Gastroesophageal sphincter (tissue), 4 donors: ENCODE measurements at regions not wholly inside any gene's neighbourhood (a gene's known extent, or its start where the extent isn't known, plus 50 kb on each side); places are given as distances from the start of the nearest gene placed in this dataset.
A peak's percentile ranks its signal among the peaks of the same experiment; 100 is the strongest.

ENCODE experiments used
- ATAC-seq: fragments of 150-250 bp; one replicate; pipeline ENCODE4 v1.9.1; 2016; ENCODE audit warnings: mild to moderate bottlenecking, moderate library complexity
- H3K27ac ChIP-seq, 4 donors: fragments of 200-600 bp; sonication (generic) in 3 of 4; 1 replicate in 3 of 4; 2 replicates in 1 of 4; pipeline ENCODE4 v1.5.1; 2016 to 2019
- H3K27me3 ChIP-seq: fragments of 200-600 bp; sonication (generic); one replicate; pipeline ENCODE4 v1.5.1; 2019
- H3K36me3 ChIP-seq, 2 donors: fragments of 200-600 bp; sonication (generic); one replicate each; pipeline ENCODE4 v1.5.1; 2019; ENCODE audit warnings: control low read depth in 1 of 2
- H3K4me1 ChIP-seq, 3 donors: fragments of 200-600 bp; sonication (generic); 1 replicate in 2 of 3; 2 replicates in 1 of 3; pipeline ENCODE4 v1.5.1; 2016 to 2019; ENCODE audit warnings: control low read depth in 2 of 3
- H3K4me3 ChIP-seq, 2 donors: fragments of 200-600 bp; sonication (generic); one replicate each; pipeline ENCODE4 v1.5.1; 2019; ENCODE audit warnings: mild to moderate bottlenecking in 1 of 2, moderate library complexity in 1 of 2
- H3K9me3 ChIP-seq, 3 donors: fragments of 200-600 bp; sonication (generic); one replicate each; pipeline ENCODE4 v1.5.1; 2017 to 2019; ENCODE audit warnings: control low read depth in 2 of 3
- EP300 ChIP-seq: sonication (generic); formaldehyde crosslinking; IDR thresholded peaks from one replicate; pipeline ENCODE4 v1.6.1; 2017; ENCODE audit warnings: antibody characterized with exemption, mild to moderate bottlenecking
- POLR2A ChIP-seq, 2 donors: fragments of 450-650 bp; IDR thresholded peaks; one replicate each; pipeline ENCODE4 v1.6.1; 2017; ENCODE audit warnings: antibody characterized with exemption in 2 of 2, mild to moderate bottlenecking in 2 of 2, moderate library complexity in 1 of 2
- POLR2AphosphoS5 ChIP-seq: sonication (generic); formaldehyde crosslinking; IDR thresholded peaks from one replicate; pipeline ENCODE4 v1.6.1; 2017; ENCODE audit warnings: antibody characterized with exemption
- WGBS, 2 donors: methylation state at CpG; one replicate each; pipeline ENCODE4 v1.1.5; 2018; ENCODE audit warnings: low coverage in 1 of 2; 5-methylcytosine and 5-hydroxymethylcytosine counted together
- TF ChIP-seq, protein P1 (sequence below), 4 experiments: fragments of 200-600 bp in 2 of 4; fragments of 450-650 bp in 2 of 4; sonication (generic) in 1 of 4; IDR thresholded peaks; one replicate each; pipeline ENCODE4 v1.5.1; 2017 to 2019; ENCODE audit warnings: antibody characterized with exemption in 4 of 4, mild to moderate bottlenecking in 2 of 4, moderate library complexity in 2 of 4

DNA sequence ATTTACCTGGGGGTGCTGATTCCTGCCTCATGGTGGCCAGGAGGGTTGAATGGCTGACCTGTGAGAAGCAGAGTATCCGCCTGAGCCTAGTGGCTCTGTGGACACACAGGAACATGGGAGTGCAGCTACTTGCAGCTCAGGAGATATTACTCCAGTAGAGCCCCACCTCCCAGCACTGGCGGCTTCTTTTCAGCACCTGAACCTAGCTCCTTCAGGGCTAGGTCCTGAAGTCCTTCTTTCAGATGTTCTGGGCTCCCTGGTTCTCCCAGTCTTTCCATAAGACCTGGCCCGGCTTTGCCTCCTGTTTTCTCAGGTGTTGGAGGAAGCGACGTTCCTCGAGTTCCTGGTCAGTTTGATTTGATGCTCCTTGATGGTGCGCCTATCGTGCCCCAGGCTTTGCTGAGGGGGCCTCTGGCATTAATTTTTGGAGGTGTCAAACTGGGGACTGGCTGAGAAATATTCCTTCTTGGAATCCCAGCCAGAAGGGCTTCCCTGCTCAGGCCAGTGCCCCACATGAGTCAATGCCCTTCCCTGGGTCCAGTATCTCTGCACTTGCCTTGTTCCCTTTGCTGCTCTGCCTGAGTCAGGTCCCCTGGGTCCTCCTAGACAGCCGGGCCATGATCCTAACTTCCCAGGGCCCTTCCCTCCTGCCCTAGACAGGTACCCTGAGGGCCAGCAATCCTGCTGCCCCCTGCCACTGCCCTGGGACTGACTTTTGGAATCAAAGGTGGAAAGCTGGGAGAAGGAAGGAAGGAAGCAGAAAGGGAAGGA, 110.7 kb upstream of the HAAO start:
- Histone ChIP-seq H3K36me3 (no peaks in the 10 kb centered on the region), H3K9me3 (no peaks in the 10 kb centered on the region), H3K27ac (peak overlapping the region in 3 of 4 donors; percentile 86 to 90 (median 87)), H3K4me3 (no peak overlapping the region), H3K27me3 (no peaks in the 10 kb centered on the region), H3K4me1 (peaks cover 14 to 73% (median 40%) of the 10 kb centered on the region in 3 donors)
- ATAC-seq, result no peak
- TF ChIP-seq POLR2A (IDR thresholded peaks at IDR 0.05) (no peak), POLR2AphosphoS5 (no peak), EP300 (no peak)
- TF ChIP-seq, protein P1, sequence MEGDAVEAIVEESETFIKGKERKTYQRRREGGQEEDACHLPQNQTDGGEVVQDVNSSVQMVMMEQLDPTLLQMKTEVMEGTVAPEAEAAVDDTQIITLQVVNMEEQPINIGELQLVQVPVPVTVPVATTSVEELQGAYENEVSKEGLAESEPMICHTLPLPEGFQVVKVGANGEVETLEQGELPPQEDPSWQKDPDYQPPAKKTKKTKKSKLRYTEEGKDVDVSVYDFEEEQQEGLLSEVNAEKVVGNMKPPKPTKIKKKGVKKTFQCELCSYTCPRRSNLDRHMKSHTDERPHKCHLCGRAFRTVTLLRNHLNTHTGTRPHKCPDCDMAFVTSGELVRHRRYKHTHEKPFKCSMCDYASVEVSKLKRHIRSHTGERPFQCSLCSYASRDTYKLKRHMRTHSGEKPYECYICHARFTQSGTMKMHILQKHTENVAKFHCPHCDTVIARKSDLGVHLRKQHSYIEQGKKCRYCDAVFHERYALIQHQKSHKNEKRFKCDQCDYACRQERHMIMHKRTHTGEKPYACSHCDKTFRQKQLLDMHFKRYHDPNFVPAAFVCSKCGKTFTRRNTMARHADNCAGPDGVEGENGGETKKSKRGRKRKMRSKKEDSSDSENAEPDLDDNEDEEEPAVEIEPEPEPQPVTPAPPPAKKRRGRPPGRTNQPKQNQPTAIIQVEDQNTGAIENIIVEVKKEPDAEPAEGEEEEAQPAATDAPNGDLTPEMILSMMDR (IDR thresholded peaks at IDR 0.05), result no peak
- 80 to 87% methylated on average over 1 to 4 of the region's 9 CpGs for WGBS, 2 donors

DNA sequence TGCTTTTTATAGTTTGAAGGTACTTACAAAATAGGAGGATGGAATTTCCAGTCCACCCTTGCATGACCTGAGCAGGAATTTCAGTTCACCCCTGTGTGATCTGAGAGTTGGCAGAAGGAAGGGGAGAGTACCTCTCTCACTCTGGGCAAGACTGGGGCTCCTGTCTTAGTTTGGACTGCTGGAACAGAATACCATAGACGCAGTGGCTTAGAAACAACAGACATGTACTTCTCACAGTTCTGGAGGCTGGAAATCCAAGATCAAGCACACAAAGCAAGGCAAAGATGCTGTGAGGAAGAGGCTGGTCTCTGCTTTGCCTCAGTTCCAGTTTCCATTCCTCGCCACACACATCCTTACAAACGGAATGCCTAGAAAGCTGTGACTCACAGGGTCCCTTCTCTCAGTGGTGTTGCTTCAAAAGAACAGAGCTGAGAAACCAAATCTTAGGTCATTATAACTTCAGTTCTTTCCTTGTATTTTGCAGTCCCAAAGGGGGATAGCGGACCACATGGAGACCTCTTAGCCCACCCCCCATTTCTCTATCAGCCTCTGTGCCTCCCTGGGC, 108.8 kb upstream of the HAAO start:
- peaks cover 5 to 70% (median 23%) of the 10 kb centered on the region in 3 donors for H3K4me1 ChIP-seq
- no peaks in the 10 kb centered on the region for H3K9me3 ChIP-seq
- no peaks in the 10 kb centered on the region for H3K36me3 ChIP-seq
- H3K27ac ChIP-seq, result peak overlapping the region in 3 of 4 donors; percentile 57 to 67 (median 63)
- no peak overlapping the region for H3K4me3 ChIP-seq
- no peaks in the 10 kb centered on the region for H3K27me3 ChIP-seq
- TF ChIP-seq POLR2AphosphoS5 (no peak), EP300 (no peak), POLR2A (IDR thresholded peaks at IDR 0.05) (no peak)
- TF ChIP-seq, protein P1 (IDR thresholded peaks at IDR 0.05), result no peak
- no peak for ATAC-seq
- WGBS, 2 donors, result 47 to 51% methylated on average over 4 of the region's 4 CpGs

DNA sequence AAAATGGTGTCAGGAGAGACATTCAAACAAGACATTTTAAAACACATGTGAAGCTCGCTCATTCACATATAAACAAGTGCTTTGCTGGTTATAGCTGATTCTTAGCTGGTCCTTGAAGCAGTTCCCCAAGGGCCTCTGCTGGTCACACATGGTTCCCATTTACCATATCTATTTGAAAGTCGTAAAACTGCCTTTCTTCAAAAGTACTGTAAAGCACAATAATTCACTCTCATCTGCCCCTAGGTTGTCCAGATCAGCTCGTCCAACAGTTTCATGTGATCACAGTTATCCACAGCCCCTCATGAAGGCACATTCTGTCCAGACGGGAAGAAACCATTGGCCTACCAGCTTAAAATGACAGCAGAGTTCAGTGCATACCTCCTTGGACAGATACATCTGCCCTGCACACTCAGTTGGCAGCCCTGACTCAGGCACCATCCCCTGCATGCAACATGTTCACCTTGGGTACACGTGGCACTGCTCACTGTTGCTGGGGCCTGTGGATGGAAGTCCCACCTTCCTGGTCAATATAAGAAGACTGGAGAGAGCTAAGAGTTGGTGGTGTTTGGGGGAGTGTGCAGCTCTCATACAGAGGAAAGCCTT, 108.0 kb upstream of the HAAO start:
- no peak overlapping the region for H3K4me3 ChIP-seq
- H3K9me3 ChIP-seq, result no peaks in the 10 kb centered on the region
- H3K4me1 ChIP-seq, result peaks cover 0 to 62% (median 15%) of the 10 kb centered on the region in 3 donors
- H3K27me3 ChIP-seq, result no peaks in the 10 kb centered on the region
- ATAC-seq, result no peak
- 86 to 89% methylated on average over 3 to 5 of the region's 5 CpGs for WGBS, 2 donors
- TF ChIP-seq, protein P1 (IDR thresholded peaks at IDR 0.05), result no peak
- TF ChIP-seq EP300, result no peak
- TF ChIP-seq POLR2A (IDR thresholded peaks at IDR 0.05), result no peak
- TF ChIP-seq POLR2AphosphoS5, result no peak
- peak overlapping the region in 2 of 4 donors; percentile 57 to 63 for H3K27ac ChIP-seq
- no peaks in the 10 kb centered on the region for H3K36me3 ChIP-seq

DNA sequence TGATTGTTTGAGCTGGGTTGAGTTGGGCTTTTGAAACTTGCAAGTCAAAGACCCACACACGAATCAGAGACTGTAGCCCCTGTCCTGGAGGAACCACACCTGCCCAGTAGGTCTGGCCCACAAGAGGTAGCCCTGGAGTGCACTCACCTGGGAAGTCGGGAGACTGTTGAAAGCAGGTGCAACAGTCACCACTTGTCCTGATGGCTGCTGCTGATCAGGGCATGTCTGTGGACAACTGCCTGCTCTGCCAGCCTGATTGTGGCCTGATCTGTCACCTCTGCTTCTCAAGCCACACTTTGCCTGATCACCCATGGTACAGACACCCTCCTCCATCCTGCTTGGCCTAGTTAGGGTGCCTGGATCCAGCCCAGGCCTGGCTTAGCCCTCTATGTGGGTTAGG, 105.0 kb upstream of the HAAO start:
- Histone ChIP-seq H3K4me3 (no peak overlapping the region), H3K9me3 (no peaks in the 10 kb centered on the region), H3K27me3 (no peaks in the 10 kb centered on the region), H3K27ac (peak overlapping the region in 3 of 4 donors; percentile 18 to 52 (median 33)), H3K4me1 (peaks cover 0 to 39% (median 11%) of the 10 kb centered on the region in 3 donors), H3K36me3 (no peaks in the 10 kb centered on the region)
- WGBS, 2 donors, result no CpG with 5 or more reads among the region's 2 CpGs
- no peak for ATAC-seq
- TF ChIP-seq EP300 (no peak), POLR2A (IDR thresholded peaks at IDR 0.05) (no peak), POLR2AphosphoS5 (no peak)
- TF ChIP-seq, protein P1 (IDR thresholded peaks at IDR 0.05), result no peak
